ENCODE measurements at regions not wholly inside any gene's neighbourhood (a gene's known extent, or its start where the extent isn't known, plus 50 kb on each side); places are given as distances from the start of the nearest gene placed in this dataset.

DNA sequence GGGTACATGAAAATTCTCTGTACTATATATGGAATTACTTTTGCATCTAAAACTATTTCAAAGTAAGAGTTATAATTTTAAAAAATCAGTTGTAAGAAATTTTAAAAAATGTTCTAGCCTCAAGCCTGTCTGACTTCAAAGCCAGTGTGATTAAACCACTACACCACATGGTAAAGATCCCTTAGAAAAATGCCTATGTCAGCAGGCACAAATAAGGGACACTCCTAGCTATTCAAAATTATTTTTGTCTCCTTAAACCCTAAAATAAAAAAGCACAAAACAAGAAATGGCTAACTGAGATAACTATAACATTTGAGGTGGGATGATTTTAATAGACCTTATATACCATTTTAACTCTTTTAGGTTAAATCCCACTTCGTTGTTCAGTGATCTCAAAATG is 64.0 kb upstream of the LIN7C start:
- no peak for TF ChIP-seq MAX (IDR thresholded peaks at IDR 0.05; ENCODE audit: low read depth, low read length)
- no peak for TF ChIP-seq POLR2A (IDR thresholded peaks at IDR 0.05; ENCODE audit: extremely low read depth, insufficient read length)
- TF ChIP-seq MYC (IDR thresholded peaks at IDR 0.05; ENCODE audit: low read depth, low read length), result no peak
- TF ChIP-seq CTCF (IDR thresholded peaks at IDR 0.05; ENCODE audit: low read depth, low read length), result no peak
- no peak for DNase-seq (ENCODE audit: low read depth)
- H3K4me3 ChIP-seq (ENCODE audit: low read depth, low read length), result no peak overlapping the region

- H3K4me3 ChIP-seq (ENCODE audit: low read depth, low read length), result no peak overlapping the region
- no peak for DNase-seq (ENCODE audit: low read depth)
- no peak for TF ChIP-seq POLR2A (IDR thresholded peaks at IDR 0.05; ENCODE audit: extremely low read depth, insufficient read length)
- TF ChIP-seq CTCF (IDR thresholded peaks at IDR 0.05; ENCODE audit: low read depth, low read length), result no peak
- TF ChIP-seq MAX (IDR thresholded peaks at IDR 0.05; ENCODE audit: low read depth, low read length), result no peak
- TF ChIP-seq MYC (IDR thresholded peaks at IDR 0.05; ENCODE audit: low read depth, low read length), result no peak
These were observed 57.1 kb upstream of the LIN7C start for GRCh38 chr11:27563641-27564040.

DNA sequence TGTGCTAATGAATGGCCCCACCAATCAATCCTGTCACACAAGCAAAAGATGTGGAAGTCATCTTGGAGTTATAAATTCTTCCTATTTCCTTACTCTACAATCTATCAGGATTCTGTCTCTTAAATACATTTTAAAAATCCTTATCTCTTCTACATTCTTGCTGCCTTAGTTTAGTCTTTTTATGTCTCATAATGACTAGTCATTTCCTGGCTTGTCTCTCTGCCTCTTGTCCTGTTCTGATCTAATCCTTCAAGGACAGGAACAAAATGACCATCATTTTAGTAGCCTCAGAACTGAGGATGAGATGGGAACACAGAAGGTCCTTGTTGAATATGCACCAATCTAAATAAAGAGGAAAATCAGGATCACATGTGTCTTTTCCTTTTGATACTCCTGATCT is 56.6 kb upstream of the LIN7C start:
- no peak for DNase-seq (ENCODE audit: low read depth)
- TF ChIP-seq MYC (IDR thresholded peaks at IDR 0.05; ENCODE audit: low read depth, low read length) (no peak), MAX (IDR thresholded peaks at IDR 0.05; ENCODE audit: low read depth, low read length) (no peak), CTCF (IDR thresholded peaks at IDR 0.05; ENCODE audit: low read depth, low read length) (no peak), POLR2A (IDR thresholded peaks at IDR 0.05; ENCODE audit: extremely low read depth, insufficient read length) (no peak)
- H3K4me3 ChIP-seq (ENCODE audit: low read depth, low read length), result no peak overlapping the region

DNA sequence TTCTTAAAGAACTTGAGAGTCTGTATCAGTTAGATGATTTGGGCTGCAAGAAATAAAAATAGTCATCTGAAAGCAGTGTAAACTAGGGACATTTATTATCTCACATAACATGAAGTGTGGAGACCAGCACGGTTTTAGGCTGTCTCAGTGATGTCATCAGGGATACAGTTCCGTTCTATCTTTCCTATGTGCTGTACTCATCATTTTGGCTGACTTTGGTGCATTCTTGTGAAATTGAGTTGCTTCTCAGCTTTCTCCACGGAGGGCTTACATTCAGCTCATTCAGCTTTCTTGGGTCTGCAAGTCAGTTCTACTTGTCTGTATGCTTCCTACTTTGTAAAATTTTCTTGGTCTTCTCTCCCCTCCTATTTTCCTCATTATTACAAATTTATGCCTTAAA is 51.8 kb upstream of the LIN7C start:
- no peak overlapping the region for H3K4me3 ChIP-seq (ENCODE audit: low read depth, low read length)
- TF ChIP-seq POLR2A (IDR thresholded peaks at IDR 0.05; ENCODE audit: extremely low read depth, insufficient read length), result no peak
- no peak for TF ChIP-seq MYC (IDR thresholded peaks at IDR 0.05; ENCODE audit: low read depth, low read length)
- no peak for TF ChIP-seq MAX (IDR thresholded peaks at IDR 0.05; ENCODE audit: low read depth, low read length)
- no peak for TF ChIP-seq CTCF (IDR thresholded peaks at IDR 0.05; ENCODE audit: low read depth, low read length)
- no peak for DNase-seq (ENCODE audit: low read depth)

DNA sequence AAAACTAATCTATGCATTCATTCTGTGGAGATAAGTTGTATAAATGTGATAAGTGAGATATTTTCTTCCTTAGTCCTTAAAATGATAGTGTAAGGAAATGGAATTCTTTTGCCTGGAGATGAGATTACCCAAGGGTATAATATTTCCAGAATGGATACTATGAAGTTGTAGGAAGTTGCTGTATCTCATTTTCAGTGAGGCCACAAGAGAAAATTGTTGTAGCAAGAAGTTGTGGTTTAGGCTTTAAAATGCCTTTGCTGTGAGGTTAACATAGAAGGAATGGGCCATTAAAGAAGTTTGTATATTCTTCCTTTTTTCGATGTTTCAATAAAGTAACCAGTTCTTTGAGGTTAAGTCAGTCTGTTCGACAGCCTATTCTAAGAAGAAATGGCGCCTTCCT is 50.7 kb upstream of the LIN7C start:
- DNase-seq (ENCODE audit: low read depth), result no peak
- TF ChIP-seq POLR2A (IDR thresholded peaks at IDR 0.05; ENCODE audit: extremely low read depth, insufficient read length) (no peak), MAX (IDR thresholded peaks at IDR 0.05; ENCODE audit: low read depth, low read length) (no peak), CTCF (IDR thresholded peaks at IDR 0.05; ENCODE audit: low read depth, low read length) (no peak), MYC (IDR thresholded peaks at IDR 0.05; ENCODE audit: low read depth, low read length) (no peak)
- H3K4me3 ChIP-seq (ENCODE audit: low read depth, low read length), result no peak overlapping the region

Data from NB4 (cell line).